B cell (primary cell): ENCODE measurements at regions not wholly inside any gene's neighbourhood (a gene's known extent, or its start where the extent isn't known, plus 50 kb on each side); places are given as distances from the start of the nearest gene placed in this dataset.

Source experiments
- CTCF ChIP-seq: fragments of 200-600 bp; IDR thresholded peaks from one replicate; pipeline ENCODE4 v1.8.0; 2022; ENCODE audit warnings: antibody characterized with exemption, mild to moderate bottlenecking
- EZH2 ChIP-seq: IDR thresholded peaks from 2 replicates; pipeline ENCODE4 v1.6.1; 2012; ENCODE audit warnings: borderline replicate concordance, low read depth, mild to moderate bottlenecking, moderate library complexity, low read length; ENCODE audit not compliant: insufficient read depth, poor library complexity, severe bottlenecking

GRCh38 chr5:30930736-30931135, 262.8 kb upstream of the CDH6 start:
- TF ChIP-seq CTCF = no peak
- no peak for TF ChIP-seq EZH2
